NT2/D1 (cell line): ENCODE measurements at regions not wholly inside any gene's neighbourhood (a gene's known extent, or its start where the extent isn't known, plus 50 kb on each side); places are given as distances from the start of the nearest gene placed in this dataset.

ENCODE experiments used
- SUZ12 ChIP-seq: IDR thresholded peaks from 2 replicates; pipeline ENCODE4 v1.6.1; 2011; ENCODE audit not compliant: insufficient read length, insufficient read depth; ENCODE audit errors: extremely low read depth
- YY1 ChIP-seq: IDR thresholded peaks from 2 replicates; pipeline ENCODE4 v1.6.1; 2011; ENCODE audit not compliant: insufficient read length, insufficient read depth

- TF ChIP-seq YY1 (no peak), SUZ12 (no peak)
These were observed 424.9 kb downstream of the IRX2 start for GRCh38 chr5:2326601-2327000.
